Keratinocyte (primary cell): ENCODE measurements at regions not wholly inside any gene's neighbourhood (a gene's known extent, or its start where the extent isn't known, plus 50 kb on each side); places are given as distances from the start of the nearest gene placed in this dataset.

Experiments
- DNase-seq: peaks from one replicate; pipeline ENCODE4 v3.0.0-alpha.2; 2011; ENCODE audit warnings: low read depth, missing footprints, low spot score
- FAIRE-seq: peaks from 2 replicates; lab custom pipeline; 2011; peaks lifted over from hg19 to GRCh38; lab: Jason Lieb, UNC
- H2AFZ ChIP-seq: 2 replicates; pipeline ENCODE4 v1.6.0; 2012; ENCODE audit warnings: low read length, control low read depth, inconsistent platforms; ENCODE audit not compliant: control insufficient read depth
- H3K27ac ChIP-seq: 2 replicates; pipeline ENCODE4 v1.5.1; 2011; ENCODE audit warnings: low read length; ENCODE audit not compliant: control insufficient read depth, insufficient read depth
- H3K27me3 ChIP-seq: 3 replicates; pipeline ENCODE4 v1.6.0; 2011; ENCODE audit warnings: low read length; ENCODE audit not compliant: control insufficient read depth, insufficient read depth; ENCODE audit errors: extremely low read depth
- H3K36me3 ChIP-seq, 2 experiments: 2 replicates in 1 of 2; 3 replicates in 1 of 2; pipeline ENCODE4 v1.5.1; 2011; ENCODE audit warnings: low read length in 2 of 2, mild to moderate bottlenecking in 1 of 2; ENCODE audit not compliant: control insufficient read depth in 2 of 2, insufficient read depth in 2 of 2; ENCODE audit errors: extremely low read depth in 1 of 2
- H3K4me1 ChIP-seq: 3 replicates; pipeline ENCODE4 v1.5.1; 2011; ENCODE audit warnings: low read length; ENCODE audit not compliant: control insufficient read depth, insufficient read depth; ENCODE audit errors: extremely low read depth
- H3K4me2 ChIP-seq: 3 replicates; pipeline ENCODE4 v1.6.0; 2011; ENCODE audit warnings: low read depth, low read length; ENCODE audit not compliant: control insufficient read depth, insufficient read depth; ENCODE audit errors: extremely low read depth
- H3K4me3 ChIP-seq, 3 experiments: fragments of 200-600 bp in 1 of 3; sonication (generic) in 1 of 3; 2 replicates in 2 of 3; 3 replicates in 1 of 3; pipeline ENCODE4 v1.5.1; 2011 to 2016; ENCODE audit warnings: low read length in 3 of 3, mild to moderate bottlenecking in 3 of 3, control low read depth in 2 of 3, inconsistent platforms in 1 of 3, low read depth in 1 of 3, mixed read lengths in 1 of 3, mixed run types in 1 of 3, moderate library complexity in 1 of 3; ENCODE audit not compliant: control insufficient read depth in 2 of 3, insufficient read depth in 2 of 3; ENCODE audit errors: extremely low read depth in 1 of 3
- H3K79me2 ChIP-seq: 2 replicates; pipeline ENCODE4 v1.6.0; 2012; ENCODE audit warnings: low read length; ENCODE audit not compliant: control insufficient read depth, insufficient read depth
- H3K9ac ChIP-seq: 3 replicates; pipeline ENCODE4 v1.6.0; 2011; ENCODE audit warnings: low read length; ENCODE audit not compliant: control insufficient read depth, insufficient read depth; ENCODE audit errors: extremely low read depth
- H3K9me1 ChIP-seq: 3 replicates; pipeline ENCODE4 v1.6.0; 2011; ENCODE audit warnings: low read length; ENCODE audit not compliant: control insufficient read depth, insufficient read depth; ENCODE audit errors: extremely low read depth
- H3K9me3 ChIP-seq: 2 replicates; pipeline ENCODE4 v1.5.1; 2012; ENCODE audit warnings: low read depth, low read length; ENCODE audit not compliant: control insufficient read depth
- H4K20me1 ChIP-seq: 3 replicates; pipeline ENCODE4 v1.6.0; 2011; ENCODE audit warnings: low read length; ENCODE audit not compliant: control insufficient read depth, insufficient read depth; ENCODE audit errors: extremely low read depth
- EZH2 ChIP-seq: IDR thresholded peaks from one replicate; pipeline ENCODE4 v1.6.1; 2012; ENCODE audit warnings: inconsistent platforms, mild to moderate bottlenecking, low read length, moderate library complexity
- dilution Hi-C: fragments of 300-500 bp; cut with MboI; formaldehyde crosslinking; loops from one replicate; pipeline ENCODE4 v1.7.0; 2020; ENCODE audit warnings: low sequenced_read_pairs; ENCODE audit not compliant: extremely low pct_ligation_motif_present
- TF ChIP-seq, protein P1 (sequence below), 3 experiments: IDR thresholded peaks in 1 of 3; conservative IDR thresholded peaks in 1 of 3; optimal IDR thresholded peaks in 1 of 3; 2 replicates in 2 of 3; 3 replicates in 1 of 3; pipeline versions ENCODE3 to v1.5.1; 2011; ENCODE audit warnings: low read length in 3 of 3, mild to moderate bottlenecking in 3 of 3, moderate library complexity in 2 of 3, control low read depth in 1 of 3, inconsistent platforms in 1 of 3; ENCODE audit not compliant: insufficient read depth in 2 of 3; ENCODE audit errors: extremely low read depth in 1 of 3

DNA sequence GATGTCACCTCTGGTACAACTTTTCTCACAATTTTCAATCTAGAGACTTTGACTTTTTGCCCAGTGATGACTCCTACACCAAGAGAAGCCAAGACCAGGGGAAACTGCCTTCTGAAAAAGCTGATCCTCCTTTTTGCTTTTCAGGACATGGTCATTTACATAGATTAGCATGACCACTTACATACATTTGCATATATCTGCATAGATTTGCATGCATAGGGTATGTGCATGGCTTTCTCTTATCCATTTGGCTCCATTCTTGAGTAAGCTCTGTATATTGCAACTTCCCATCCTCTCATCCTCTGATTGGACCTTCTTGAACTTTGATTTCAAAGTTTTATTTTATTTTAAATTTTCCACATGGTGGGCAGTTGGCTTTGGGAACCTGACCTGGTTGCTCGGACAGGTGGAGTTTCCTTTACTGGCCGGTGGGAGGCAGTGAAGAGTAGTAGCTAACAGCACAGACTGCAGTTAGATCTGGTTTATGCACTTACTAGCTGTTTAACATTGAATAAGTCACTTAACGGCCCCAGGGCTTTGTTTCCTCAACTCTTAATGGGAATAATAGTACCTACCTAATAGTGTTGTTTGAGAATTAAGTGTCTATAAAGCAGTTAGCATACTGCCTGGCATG lies 92.9 kb downstream of the GPR139 start:
- no peaks in the 10 kb centered on the region for H4K20me1 ChIP-seq
- no peaks in the 10 kb centered on the region for H3K79me2 ChIP-seq
- dilution Hi-C loops, result no loop called here
- H3K36me3 ChIP-seq, result no peaks in the 10 kb centered on the region
- no peak for FAIRE-seq
- no peak for DNase-seq
- H3K9me3 ChIP-seq, result no peaks in the 10 kb centered on the region
- no peak overlapping the region for H3K27ac ChIP-seq
- no peak overlapping the region for H3K9ac ChIP-seq
- no peaks in the 10 kb centered on the region for H3K4me1 ChIP-seq
- H3K4me2 ChIP-seq, result no peak overlapping the region
- no peak overlapping the region for H3K4me3 ChIP-seq
- no peaks in the 10 kb centered on the region for H3K9me1 ChIP-seq
- no peaks in the 10 kb centered on the region for H3K27me3 ChIP-seq
- TF ChIP-seq EZH2, result no peak
- TF ChIP-seq, protein P1, sequence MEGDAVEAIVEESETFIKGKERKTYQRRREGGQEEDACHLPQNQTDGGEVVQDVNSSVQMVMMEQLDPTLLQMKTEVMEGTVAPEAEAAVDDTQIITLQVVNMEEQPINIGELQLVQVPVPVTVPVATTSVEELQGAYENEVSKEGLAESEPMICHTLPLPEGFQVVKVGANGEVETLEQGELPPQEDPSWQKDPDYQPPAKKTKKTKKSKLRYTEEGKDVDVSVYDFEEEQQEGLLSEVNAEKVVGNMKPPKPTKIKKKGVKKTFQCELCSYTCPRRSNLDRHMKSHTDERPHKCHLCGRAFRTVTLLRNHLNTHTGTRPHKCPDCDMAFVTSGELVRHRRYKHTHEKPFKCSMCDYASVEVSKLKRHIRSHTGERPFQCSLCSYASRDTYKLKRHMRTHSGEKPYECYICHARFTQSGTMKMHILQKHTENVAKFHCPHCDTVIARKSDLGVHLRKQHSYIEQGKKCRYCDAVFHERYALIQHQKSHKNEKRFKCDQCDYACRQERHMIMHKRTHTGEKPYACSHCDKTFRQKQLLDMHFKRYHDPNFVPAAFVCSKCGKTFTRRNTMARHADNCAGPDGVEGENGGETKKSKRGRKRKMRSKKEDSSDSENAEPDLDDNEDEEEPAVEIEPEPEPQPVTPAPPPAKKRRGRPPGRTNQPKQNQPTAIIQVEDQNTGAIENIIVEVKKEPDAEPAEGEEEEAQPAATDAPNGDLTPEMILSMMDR (optimal IDR thresholded peaks at IDR 0.05 in 1 of 3, IDR thresholded peaks at IDR 0.05 in 1 of 3, conservative IDR thresholded peaks at IDR 0.05 in 1 of 3; ENCODE audit: extremely low read depth in 1 of 3, insufficient read depth in 2 of 3, low read length in 3 of 3), result peak; percentile 31 to 65 (median 51)
- no peak overlapping the region for H2AFZ ChIP-seq

DNA sequence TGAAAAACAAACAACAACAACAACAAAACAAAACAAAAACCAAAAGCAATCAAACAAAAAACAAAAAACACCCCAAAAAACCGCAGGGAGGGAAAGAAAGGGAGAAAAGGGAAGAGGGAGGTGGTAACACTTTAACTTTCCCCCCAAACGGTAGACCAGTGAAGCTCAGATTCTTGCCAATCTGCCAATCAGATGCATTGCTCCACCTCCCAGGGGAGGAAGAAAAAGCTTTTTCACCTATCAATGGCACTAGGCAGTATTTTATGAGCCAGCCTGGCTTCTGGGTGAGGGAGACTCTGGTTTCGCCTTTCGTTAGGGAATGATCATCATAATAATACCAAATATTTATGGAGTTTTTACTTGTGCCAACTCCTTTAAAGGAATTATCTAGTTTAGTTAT lies 94.1 kb downstream of the GPR139 start:
- Histone ChIP-seq H3K9me3 (no peaks in the 10 kb centered on the region), H3K4me1 (no peaks in the 10 kb centered on the region), H3K4me3 (no peak overlapping the region), H3K79me2 (no peaks in the 10 kb centered on the region), H3K27me3 (no peaks in the 10 kb centered on the region), H3K9me1 (no peaks in the 10 kb centered on the region), H3K36me3 (no peaks in the 10 kb centered on the region), H2AFZ (no peak overlapping the region), H3K27ac (no peak overlapping the region), H3K4me2 (no peak overlapping the region), H3K9ac (no peak overlapping the region), H4K20me1 (no peaks in the 10 kb centered on the region)
- dilution Hi-C loops, result no loop called here
- FAIRE-seq (no peak), DNase-seq (no peak)
- no peak for TF ChIP-seq EZH2
- TF ChIP-seq, protein P1 (optimal IDR thresholded peaks at IDR 0.05 in 1 of 3, IDR thresholded peaks at IDR 0.05 in 1 of 3, conservative IDR thresholded peaks at IDR 0.05 in 1 of 3; ENCODE audit: extremely low read depth in 1 of 3, insufficient read depth in 2 of 3, low read length in 3 of 3), result no peak
